ENCODE measurements at regions not wholly inside any gene's neighbourhood (a gene's known extent, or its start where the extent isn't known, plus 50 kb on each side); places are given as distances from the start of the nearest gene placed in this dataset.

- DNase-seq = no peak
Observed at GRCh38 chr4:152269448-152270191, 266.3 kb downstream of the FBXW7 start.

- DNase-seq = no peak
Observed at GRCh38 chr4:152267811-152268210, 268.1 kb downstream of the FBXW7 start.

- no peak for DNase-seq
Observed at GRCh38 chr4:152266831-152267480, 268.9 kb downstream of the FBXW7 start.

GRCh38 chr4:152265149-152265621 lies 270.7 kb downstream of the FBXW7 start:
- no peak for DNase-seq

GRCh38 chr4:152264106-152264505 lies 271.8 kb downstream of the FBXW7 start:
- no peak for DNase-seq

GRCh38 chr4:152259866-152260265 lies 276.0 kb downstream of the FBXW7 start:
- DNase-seq = no peak

- no peak for DNase-seq
Observed at GRCh38 chr4:152258804-152259708, 276.8 kb downstream of the FBXW7 start.

GRCh38 chr4:152258391-152258790 lies 277.5 kb downstream of the FBXW7 start:
- no peak for DNase-seq

GRCh38 chr4:152257601-152258066 lies 278.3 kb downstream of the FBXW7 start:
- DNase-seq = no peak

GRCh38 chr4:152256996-152257395 lies 278.9 kb downstream of the FBXW7 start:
- no peak for DNase-seq

- DNase-seq = peak; percentile 62
Observed at GRCh38 chr4:152255437-152255836, 280.5 kb downstream of the FBXW7 start.

- no peak for DNase-seq
Observed at GRCh38 chr4:152248347-152248746, 287.5 kb downstream of the FBXW7 start.

GRCh38 chr4:152247271-152247975 lies 288.5 kb downstream of the FBXW7 start:
- no peak for DNase-seq

GRCh38 chr4:152246659-152247058 lies 289.2 kb downstream of the FBXW7 start:
- DNase-seq = peak; percentile 15

- no peak for DNase-seq
Observed at GRCh38 chr4:152245680-152246079, 290.2 kb downstream of the FBXW7 start.

GRCh38 chr4:152244659-152245058 lies 291.2 kb downstream of the FBXW7 start:
- no peak for DNase-seq

GRCh38 chr4:152243896-152244595 lies 291.8 kb downstream of the FBXW7 start:
- no peak for DNase-seq

- no peak for DNase-seq
Observed at GRCh38 chr4:152243206-152243605, 292.7 kb downstream of the FBXW7 start.

GRCh38 chr4:152240232-152240631 lies 295.7 kb downstream of the FBXW7 start:
- no peak for DNase-seq

GRCh38 chr4:152239216-152239615 lies 296.7 kb downstream of the FBXW7 start:
- no peak for DNase-seq

- DNase-seq = no peak
Observed at GRCh38 chr4:152236519-152237056, 299.3 kb downstream of the FBXW7 start.

GRCh38 chr4:152235718-152236117 lies 300.2 kb downstream of the FBXW7 start:
- DNase-seq = no peak
